Loucy (cell line): ENCODE measurements at regions not wholly inside any gene's neighbourhood (a gene's known extent, or its start where the extent isn't known, plus 50 kb on each side); places are given as distances from the start of the nearest gene placed in this dataset.

Experiments
- CTCF ChIP-seq: fragments of 200-600 bp; sonication (generic); conservative IDR thresholded peaks from 2 replicates; pipeline ENCODE4 v1.5.1; 2014; ENCODE audit warnings: mild to moderate bottlenecking, antibody characterized with exemption, low read length
- EZH2phosphoT487 ChIP-seq: fragments of 200-600 bp; IDR thresholded peaks from 2 replicates; pipeline ENCODE4 v1.6.1; 2018; ENCODE audit warnings: antibody characterized with exemption, mild to moderate bottlenecking, moderate library complexity, borderline replicate concordance

- TF ChIP-seq CTCF (no peak), EZH2phosphoT487 (no peak)
Observed at GRCh38 chr2:236863729-236864126, 222.0 kb upstream of the COPS8 start.
